ENCODE measurements at regions not wholly inside any gene's neighbourhood (a gene's known extent, or its start where the extent isn't known, plus 50 kb on each side); places are given as distances from the start of the nearest gene placed in this dataset.

DNA sequence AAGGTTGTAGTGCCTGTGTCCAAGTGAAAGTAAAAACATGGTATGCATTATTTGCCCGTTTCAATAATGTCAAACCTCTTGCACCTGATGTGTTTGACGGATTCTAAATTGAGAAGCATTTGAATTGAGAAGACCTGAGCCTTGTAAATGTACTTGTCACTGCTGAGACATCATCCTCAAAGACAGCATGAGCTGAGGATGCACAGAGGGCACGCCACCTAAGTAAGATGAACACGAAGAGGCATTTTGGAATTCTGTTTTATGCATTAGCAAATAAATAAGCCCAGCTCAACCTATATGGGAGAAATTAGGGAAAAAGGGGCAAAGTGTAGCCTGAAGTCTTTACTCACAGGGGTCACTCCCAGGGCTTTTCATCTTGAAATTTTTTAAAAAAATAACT is 73.8 kb upstream of the SORCS1 start:
- H3K9me2 ChIP-seq (replicated peaks; ENCODE audit: low read length): no peaks in the 10 kb centered on the region
- no peaks in the 10 kb centered on the region for H3K4me1 ChIP-seq (ENCODE audit: insufficient read depth, low read length)
- no peaks in the 10 kb centered on the region for H3K9me3 ChIP-seq (ENCODE audit: low read length)
- ChIA-PET POLR2A (ENCODE audit: unreplicated experiment) (no interaction called here), CTCF (no interaction called here)
- no peaks in the 10 kb centered on the region for H4K20me1 ChIP-seq (ENCODE audit: low read length)
- H3K4me2 ChIP-seq (ENCODE audit: low read length): no peak overlapping the region
- H3F3A ChIP-seq (ENCODE audit: low read length, unreplicated experiment): no peaks in the 10 kb centered on the region
- ATAC-seq (no peak), DNase-seq (no peak)
- no peak for TF ChIP-seq EZH2 (IDR thresholded peaks at IDR 0.05; ENCODE audit: low read length, unreplicated experiment)
- TF ChIP-seq, protein P1, sequence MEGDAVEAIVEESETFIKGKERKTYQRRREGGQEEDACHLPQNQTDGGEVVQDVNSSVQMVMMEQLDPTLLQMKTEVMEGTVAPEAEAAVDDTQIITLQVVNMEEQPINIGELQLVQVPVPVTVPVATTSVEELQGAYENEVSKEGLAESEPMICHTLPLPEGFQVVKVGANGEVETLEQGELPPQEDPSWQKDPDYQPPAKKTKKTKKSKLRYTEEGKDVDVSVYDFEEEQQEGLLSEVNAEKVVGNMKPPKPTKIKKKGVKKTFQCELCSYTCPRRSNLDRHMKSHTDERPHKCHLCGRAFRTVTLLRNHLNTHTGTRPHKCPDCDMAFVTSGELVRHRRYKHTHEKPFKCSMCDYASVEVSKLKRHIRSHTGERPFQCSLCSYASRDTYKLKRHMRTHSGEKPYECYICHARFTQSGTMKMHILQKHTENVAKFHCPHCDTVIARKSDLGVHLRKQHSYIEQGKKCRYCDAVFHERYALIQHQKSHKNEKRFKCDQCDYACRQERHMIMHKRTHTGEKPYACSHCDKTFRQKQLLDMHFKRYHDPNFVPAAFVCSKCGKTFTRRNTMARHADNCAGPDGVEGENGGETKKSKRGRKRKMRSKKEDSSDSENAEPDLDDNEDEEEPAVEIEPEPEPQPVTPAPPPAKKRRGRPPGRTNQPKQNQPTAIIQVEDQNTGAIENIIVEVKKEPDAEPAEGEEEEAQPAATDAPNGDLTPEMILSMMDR (conservative IDR thresholded peaks at IDR 0.05; ENCODE audit: low read depth, low read length): no peak
- TF ChIP-seq EZH2phosphoT487 (IDR thresholded peaks at IDR 0.05; ENCODE audit: borderline replicate concordance, low read length): no peak
- H3K27me3 ChIP-seq (ENCODE audit: low read length): peaks cover 8% of the 10 kb centered on the region
- intact Hi-C loops (cut with micrococcal nuclease): no loop called here
- no peak overlapping the region for H2AFZ ChIP-seq (ENCODE audit: low read length)
- no peak overlapping the region for H3K9ac ChIP-seq (ENCODE audit: low read length)
- H3K36me3 ChIP-seq (ENCODE audit: low read depth, low read length): no peaks in the 10 kb centered on the region
- no TSS peak for BruUV-seq (replicated peaks)
- H3K27ac ChIP-seq (ENCODE audit: low read length): no peak overlapping the region
- no peak overlapping the region for H3K4me3 ChIP-seq (ENCODE audit: low read length)
- H3K79me2 ChIP-seq (ENCODE audit: low read length): no peaks in the 10 kb centered on the region

DNA sequence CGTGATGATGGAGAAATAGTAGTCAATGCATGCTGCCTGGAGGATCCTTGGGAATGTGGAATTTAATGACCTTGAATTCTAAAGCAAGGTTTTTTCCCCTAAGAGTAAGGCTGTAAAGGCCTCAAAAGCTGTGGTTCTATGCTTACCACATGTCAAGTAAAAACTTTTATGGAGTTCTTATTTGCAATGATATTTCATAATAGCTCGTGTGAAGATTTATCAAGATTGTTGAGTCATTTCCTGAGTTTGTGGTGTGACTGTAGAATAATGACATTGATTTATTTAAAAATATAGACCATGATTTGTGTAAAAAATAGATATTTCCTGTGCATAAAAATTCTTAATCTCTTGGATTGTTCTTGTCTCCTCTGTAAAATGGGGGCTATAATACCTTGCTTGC is 67.5 kb upstream of the SORCS1 start:
- Histone ChIP-seq H3K4me2 (ENCODE audit: low read length) (no peak overlapping the region), H3K79me2 (ENCODE audit: low read length) (no peaks in the 10 kb centered on the region), H3K4me3 (ENCODE audit: low read length) (no peak overlapping the region), H3K27me3 (ENCODE audit: low read length) (peaks cover 9% of the 10 kb centered on the region; the same call in 1 of the 2 replicates), H3K36me3 (ENCODE audit: low read depth, low read length) (no peaks in the 10 kb centered on the region), H2AFZ (ENCODE audit: low read length) (no peak overlapping the region), H3K4me1 (ENCODE audit: insufficient read depth, low read length) (no peaks in the 10 kb centered on the region), H3K27ac (ENCODE audit: low read length) (no peak overlapping the region), H4K20me1 (ENCODE audit: low read length) (no peaks in the 10 kb centered on the region), H3K9ac (ENCODE audit: low read length) (no peak overlapping the region), H3K9me3 (ENCODE audit: low read length) (no peaks in the 10 kb centered on the region), H3K9me2 (replicated peaks; ENCODE audit: low read length) (no peaks in the 10 kb centered on the region), H3F3A (ENCODE audit: low read length, unreplicated experiment) (no peaks in the 10 kb centered on the region)
- POLR2A ChIA-PET (ENCODE audit: unreplicated experiment): no interaction called here
- intact Hi-C loops (cut with micrococcal nuclease): no loop called here
- no peak for ATAC-seq
- CTCF ChIA-PET: no interaction called here
- no peak for TF ChIP-seq EZH2phosphoT487 (IDR thresholded peaks at IDR 0.05; ENCODE audit: borderline replicate concordance, low read length)
- TF ChIP-seq EZH2 (IDR thresholded peaks at IDR 0.05; ENCODE audit: low read length, unreplicated experiment): no peak
- BruUV-seq (replicated peaks): no TSS peak
- peak; percentile 32 for DNase-seq

DNA sequence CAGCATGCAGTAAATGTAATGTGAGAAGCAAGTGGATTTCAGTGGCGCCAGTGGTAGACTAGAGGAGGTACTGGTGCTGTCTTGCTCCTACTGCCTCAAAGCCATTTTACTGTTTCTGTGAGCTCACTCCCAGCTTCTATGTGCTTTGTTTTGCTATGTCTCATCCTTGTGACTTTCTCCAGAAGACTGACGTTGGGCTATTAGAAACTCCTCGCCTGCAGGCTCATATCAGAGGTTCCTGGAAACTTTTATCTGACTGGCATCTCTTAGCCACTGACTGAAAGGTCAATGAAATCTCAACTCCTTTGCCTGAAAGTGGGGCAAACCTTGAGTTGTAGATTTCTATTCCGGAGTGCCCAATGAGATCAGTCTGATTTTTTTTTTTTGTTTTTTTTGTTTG is 66.4 kb upstream of the SORCS1 start:
- H3K4me1 ChIP-seq (ENCODE audit: insufficient read depth, low read length): no peaks in the 10 kb centered on the region
- no peak overlapping the region for H3K9ac ChIP-seq (ENCODE audit: low read length)
- H3K9me3 ChIP-seq (ENCODE audit: low read length): no peaks in the 10 kb centered on the region
- H3K4me2 ChIP-seq (ENCODE audit: low read length): no peak overlapping the region
- no peaks in the 10 kb centered on the region for H3K79me2 ChIP-seq (ENCODE audit: low read length)
- H2AFZ ChIP-seq (ENCODE audit: low read length): no peak overlapping the region
- no peak for DNase-seq
- no peak for ATAC-seq
- no peak overlapping the region for H3K4me3 ChIP-seq (ENCODE audit: low read length)
- no peak for TF ChIP-seq EZH2 (IDR thresholded peaks at IDR 0.05; ENCODE audit: low read length, unreplicated experiment)
- TF ChIP-seq, protein P1 (conservative IDR thresholded peaks at IDR 0.05; ENCODE audit: low read depth, low read length): no peak
- TF ChIP-seq EZH2phosphoT487 (IDR thresholded peaks at IDR 0.05; ENCODE audit: borderline replicate concordance, low read length): no peak
- CTCF ChIA-PET: interaction anchor here (0.5 kb wide), 1 partner anchor 226 kb away, joined by 3 read pairs; no protein-coding TSS in a partner anchor
- intact Hi-C loops (cut with micrococcal nuclease): no loop called here
- H3F3A ChIP-seq (ENCODE audit: low read length, unreplicated experiment): no peaks in the 10 kb centered on the region
- H3K9me2 ChIP-seq (replicated peaks; ENCODE audit: low read length): no peaks in the 10 kb centered on the region
- no peak overlapping the region for H3K27ac ChIP-seq (ENCODE audit: low read length)
- POLR2A ChIA-PET (ENCODE audit: unreplicated experiment): no interaction called here
- H4K20me1 ChIP-seq (ENCODE audit: low read length): no peaks in the 10 kb centered on the region
- H3K36me3 ChIP-seq (ENCODE audit: low read depth, low read length): no peaks in the 10 kb centered on the region
- peaks cover 9% of the 10 kb centered on the region; the same call in 1 of the 2 replicates for H3K27me3 ChIP-seq (ENCODE audit: low read length)
- BruUV-seq (replicated peaks): no TSS peak
